ENCODE measurements at regions not wholly inside any gene's neighbourhood (a gene's known extent, or its start where the extent isn't known, plus 50 kb on each side); places are given as distances from the start of the nearest gene placed in this dataset.

DNA sequence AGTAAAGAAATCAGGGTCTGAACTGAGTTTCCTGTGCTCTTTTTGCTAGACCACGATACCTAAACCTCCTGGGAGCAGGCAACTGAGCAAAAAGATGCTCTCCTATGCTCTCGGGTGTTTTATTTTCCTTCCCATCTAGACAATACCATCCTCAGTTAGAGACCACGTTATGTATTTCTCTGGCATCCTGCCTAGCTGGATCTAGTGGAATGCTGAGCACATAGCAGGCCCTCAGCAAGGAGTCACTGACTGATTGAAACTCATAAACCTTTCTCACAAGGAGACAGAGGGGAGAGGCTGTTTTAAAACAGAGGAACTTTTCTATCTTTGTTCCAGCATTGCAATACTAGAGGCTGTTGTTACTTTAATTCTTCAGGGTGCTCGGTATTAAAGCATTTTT lies 168.0 kb downstream of the CYYR1 start:
- no peak for TF ChIP-seq CTCF (IDR thresholded peaks at IDR 0.05)
- TF ChIP-seq POLR2A (IDR thresholded peaks at IDR 0.05): no peak
